BE2C (cell line): ENCODE measurements at regions not wholly inside any gene's neighbourhood (a gene's known extent, or its start where the extent isn't known, plus 50 kb on each side); places are given as distances from the start of the nearest gene placed in this dataset.

ENCODE experiments used
- DNase-seq: peaks from one replicate; pipeline ENCODE4 v3.0.0-alpha.2; 2020
- H3K27me3 ChIP-seq: fragments of 250-450 bp; sonication (Bioruptor Pico); 2 replicates; pipeline ENCODE4 v1.5.1; 2020; ENCODE audit warnings: mild to moderate bottlenecking
- H3K36me3 ChIP-seq: fragments of 250-450 bp; sonication (Bioruptor Pico); 2 replicates; pipeline ENCODE4 v1.5.1; 2020; ENCODE audit warnings: mild to moderate bottlenecking
- H3K4me1 ChIP-seq: fragments of 250-450 bp; sonication (Bioruptor Pico); 2 replicates; pipeline ENCODE4 v1.5.1; 2020
- H3K4me3 ChIP-seq: 2 replicates; pipeline ENCODE4 v1.5.1; 2011; ENCODE audit warnings: low read depth, low read length
- H3K9me3 ChIP-seq: fragments of 250-450 bp; sonication (Bioruptor Pico); 2 replicates; pipeline ENCODE4 v1.5.1; 2020
- TF ChIP-seq, protein P1 (sequence below): IDR thresholded peaks from 2 replicates; pipeline ENCODE4 v1.5.1; 2012; ENCODE audit warnings: mild to moderate bottlenecking, low read depth, low read length

DNA sequence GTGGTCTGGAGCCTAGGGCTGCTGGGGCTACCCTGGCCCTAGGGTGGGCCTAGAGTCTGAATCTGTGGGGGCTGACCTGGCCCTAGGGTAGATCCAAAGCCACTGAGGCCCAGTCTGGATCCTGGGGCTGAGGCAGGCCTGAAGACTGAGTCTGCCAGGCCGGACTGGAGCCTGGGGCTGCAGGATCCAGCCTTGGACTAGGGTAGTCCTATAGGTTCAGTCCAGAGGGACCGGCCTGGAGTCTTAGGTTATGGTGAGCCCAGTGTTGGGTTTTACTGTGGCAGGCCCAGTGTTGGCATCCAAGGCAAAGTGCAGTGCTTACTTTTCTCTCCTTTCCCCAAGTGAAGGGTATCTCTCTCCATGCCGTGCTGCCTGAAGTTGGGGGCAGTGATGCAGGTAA is 227.9 kb upstream of the TAS2R1 start:
- H3K36me3 ChIP-seq = no peaks in the 10 kb centered on the region
- TF ChIP-seq, protein P1, sequence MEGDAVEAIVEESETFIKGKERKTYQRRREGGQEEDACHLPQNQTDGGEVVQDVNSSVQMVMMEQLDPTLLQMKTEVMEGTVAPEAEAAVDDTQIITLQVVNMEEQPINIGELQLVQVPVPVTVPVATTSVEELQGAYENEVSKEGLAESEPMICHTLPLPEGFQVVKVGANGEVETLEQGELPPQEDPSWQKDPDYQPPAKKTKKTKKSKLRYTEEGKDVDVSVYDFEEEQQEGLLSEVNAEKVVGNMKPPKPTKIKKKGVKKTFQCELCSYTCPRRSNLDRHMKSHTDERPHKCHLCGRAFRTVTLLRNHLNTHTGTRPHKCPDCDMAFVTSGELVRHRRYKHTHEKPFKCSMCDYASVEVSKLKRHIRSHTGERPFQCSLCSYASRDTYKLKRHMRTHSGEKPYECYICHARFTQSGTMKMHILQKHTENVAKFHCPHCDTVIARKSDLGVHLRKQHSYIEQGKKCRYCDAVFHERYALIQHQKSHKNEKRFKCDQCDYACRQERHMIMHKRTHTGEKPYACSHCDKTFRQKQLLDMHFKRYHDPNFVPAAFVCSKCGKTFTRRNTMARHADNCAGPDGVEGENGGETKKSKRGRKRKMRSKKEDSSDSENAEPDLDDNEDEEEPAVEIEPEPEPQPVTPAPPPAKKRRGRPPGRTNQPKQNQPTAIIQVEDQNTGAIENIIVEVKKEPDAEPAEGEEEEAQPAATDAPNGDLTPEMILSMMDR = no peak
- H3K27me3 ChIP-seq = no peaks in the 10 kb centered on the region
- H3K4me3 ChIP-seq = no peak overlapping the region
- no peaks in the 10 kb centered on the region for H3K9me3 ChIP-seq
- H3K4me1 ChIP-seq = peaks cover 19% of the 10 kb centered on the region
- DNase-seq = no peak

DNA sequence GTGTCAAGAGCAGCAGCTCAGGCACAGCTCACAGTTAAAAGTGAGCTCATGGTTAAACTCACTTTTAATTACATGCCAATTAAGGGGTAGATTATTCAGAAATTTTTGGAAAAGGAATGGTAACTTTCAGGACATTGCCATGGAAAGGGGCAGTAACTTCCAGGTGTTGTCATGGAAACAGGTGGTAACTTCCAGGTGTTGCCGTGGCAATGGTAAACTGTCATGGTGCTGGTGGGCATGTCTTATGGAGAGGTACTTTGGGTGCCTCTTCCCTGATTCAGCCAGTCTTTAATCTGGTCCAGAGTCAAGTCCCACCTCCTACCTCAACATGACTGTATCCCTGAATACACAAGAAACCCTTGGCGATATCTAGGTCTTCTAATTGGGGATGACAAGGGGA is 223.2 kb upstream of the TAS2R1 start:
- no peaks in the 10 kb centered on the region for H3K27me3 ChIP-seq
- H3K36me3 ChIP-seq = no peaks in the 10 kb centered on the region
- TF ChIP-seq, protein P1 = no peak
- no peaks in the 10 kb centered on the region for H3K9me3 ChIP-seq
- H3K4me1 ChIP-seq = peaks cover 6% of the 10 kb centered on the region; the same call in 1 of the 2 replicates
- no peak overlapping the region for H3K4me3 ChIP-seq
- no peak for DNase-seq

DNA sequence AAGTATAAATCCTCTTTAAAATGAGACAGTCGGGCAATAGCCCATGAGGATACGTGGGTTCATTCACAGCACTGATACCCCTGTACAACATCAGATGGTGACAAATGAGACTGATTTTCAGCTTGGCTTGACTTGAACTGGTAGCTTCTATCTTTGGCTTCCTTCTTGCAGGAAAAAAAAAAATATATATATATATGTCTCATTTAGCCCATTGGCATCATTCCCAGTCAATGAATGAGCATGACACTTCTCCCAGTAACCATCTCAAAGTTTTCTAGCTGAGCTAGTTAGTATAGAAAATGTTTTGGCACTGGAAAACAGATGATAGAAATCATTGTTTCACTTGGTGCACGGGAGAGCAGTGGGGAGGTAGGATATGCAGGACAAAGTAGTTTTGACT is 222.5 kb upstream of the TAS2R1 start:
- Histone ChIP-seq H3K4me3 (no peak overlapping the region), H3K36me3 (no peaks in the 10 kb centered on the region), H3K9me3 (no peaks in the 10 kb centered on the region), H3K4me1 (peaks cover 6% of the 10 kb centered on the region; the same call in 1 of the 2 replicates), H3K27me3 (no peaks in the 10 kb centered on the region)
- no peak for DNase-seq
- TF ChIP-seq, protein P1 = no peak

DNA sequence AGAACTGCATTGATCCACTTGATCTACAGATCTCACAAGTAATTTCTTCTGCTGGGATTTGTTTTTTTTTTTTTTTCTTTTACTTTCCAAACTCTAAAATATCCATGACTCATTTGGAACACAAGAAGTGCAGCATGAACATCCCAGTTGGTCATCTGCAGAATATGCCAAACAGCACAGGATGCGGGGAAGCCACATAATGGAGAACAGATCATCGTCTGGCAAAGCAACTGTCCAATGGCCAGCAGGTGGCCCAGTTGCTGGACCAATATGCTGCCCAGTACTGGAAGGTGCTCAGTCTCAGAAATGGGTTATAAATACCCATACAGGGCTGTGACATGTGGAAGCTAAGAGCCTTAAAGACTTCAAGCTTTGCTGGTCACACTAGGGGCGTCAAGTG is 221.3 kb upstream of the TAS2R1 start:
- H3K4me3 ChIP-seq = no peak overlapping the region
- H3K9me3 ChIP-seq = no peaks in the 10 kb centered on the region
- peak; percentile 24 for DNase-seq
- H3K27me3 ChIP-seq = no peaks in the 10 kb centered on the region
- TF ChIP-seq, protein P1 = peak; percentile 53
- H3K4me1 ChIP-seq = peaks cover 6% of the 10 kb centered on the region; the same call in 1 of the 2 replicates
- H3K36me3 ChIP-seq = no peaks in the 10 kb centered on the region

- no peak for DNase-seq
- TF ChIP-seq, protein P1 = no peak
- no peak overlapping the region for H3K4me3 ChIP-seq
- peaks cover 6% of the 10 kb centered on the region; the same call in 1 of the 2 replicates for H3K4me1 ChIP-seq
- H3K36me3 ChIP-seq = no peaks in the 10 kb centered on the region
- H3K9me3 ChIP-seq = no peaks in the 10 kb centered on the region
- no peaks in the 10 kb centered on the region for H3K27me3 ChIP-seq
These were observed 220.3 kb upstream of the TAS2R1 start for GRCh38 chr5:9850456-9850855.

GRCh38 chr5:9847631-9848030 is 217.5 kb upstream of the TAS2R1 start:
- H3K36me3 ChIP-seq = no peaks in the 10 kb centered on the region
- TF ChIP-seq, protein P1 = no peak
- H3K4me3 ChIP-seq = no peak overlapping the region

More at GRCh38 chr5:9847631-9848030, 217.5 kb upstream of the TAS2R1 start:
- Histone ChIP-seq H3K4me1 (no peaks in the 10 kb centered on the region), H3K9me3 (no peaks in the 10 kb centered on the region; the same call in 1 of the 2 replicates), H3K27me3 (no peaks in the 10 kb centered on the region)
- DNase-seq = no peak
